K562 (cell line): ENCODE measurements at regions not wholly inside any gene's neighbourhood (a gene's known extent, or its start where the extent isn't known, plus 50 kb on each side); places are given as distances from the start of the nearest gene placed in this dataset.
"Not testable (repeated sequence)": the region's sequence is repeated elsewhere in the genome, so short reads cannot be mapped to it uniquely, and the experiment has no call there.

ENCODE experiments used
- ATAC-seq: fragments of 200-7000 bp; cut with Tn5 transposase; 3 replicates; pipeline ENCODE4 v1.9.1; 2020; ENCODE audit warnings: moderate library complexity
- BruUV-seq: library from RNA; stranded (reverse); fragments of 400-500 nt; replicated peaks from 2 replicates; lab custom pipeline; 2021; lab: Mats Ljungman, UMichigan
- CTCF ChIA-PET: fragments of 300-600 bp; formaldehyde crosslinking; extraction: SDS; loops from one replicate; lab custom pipeline; 2021; ENCODE audit warnings: low intra/inter-chr PET ratio; lab: Yijun Ruan, JAX
- POLR2A ChIA-PET: fragments of 300-600, 350-650 bp; sonication (Branson Sonifier 250); formaldehyde crosslinking; extraction: SDS; loops from one replicate; lab custom pipeline; 2021; ENCODE audit warnings: antibody characterized with exemption, inconsistent platforms; lab: Yijun Ruan, JAX
- DNase-seq, 4 experiments: peaks; one replicate each; pipeline versions ENCODE4 v3.0.0 to v3.0.0-alpha.2; 2011 to 2018; ENCODE audit warnings: low spot score in 3 of 4, mixed read lengths in 3 of 4; ENCODE audit errors: extremely low read depth in 1 of 4
- FAIRE-seq: peaks from 2 replicates; lab custom pipeline; 2011; peaks lifted over from hg19 to GRCh38; lab: Jason Lieb, UNC
- H2AFZ ChIP-seq: 2 replicates; pipeline ENCODE4 v1.6.0; 2011; ENCODE audit warnings: low read depth, low read length, control low read depth, inconsistent platforms
- H3K27ac ChIP-seq: fragments of 200-600 bp; 3 replicates; pipeline ENCODE4 v1.8.0; 2011; ENCODE audit warnings: low read depth, mild to moderate bottlenecking, control low read depth, inconsistent platforms, low read length, moderate library complexity, mixed read lengths; ENCODE audit errors: extremely low read depth
- H3K27me3 ChIP-seq, 2 experiments: fragments of 300-600 bp in 1 of 2; 2 replicates in 1 of 2; 3 replicates in 1 of 2; pipeline versions ENCODE4 v1.6.0 to v1.8.0; 2011; ENCODE audit warnings: inconsistent platforms in 2 of 2, low read length in 2 of 2, mild to moderate bottlenecking in 1 of 2, mixed read lengths in 1 of 2, moderate library complexity in 1 of 2; ENCODE audit not compliant: control insufficient read depth in 2 of 2, insufficient read depth in 2 of 2
- H3K36me3 ChIP-seq: fragments of 300-600 bp; 3 replicates; pipeline ENCODE4 v1.8.0; 2011; ENCODE audit warnings: mild to moderate bottlenecking, low read length, inconsistent platforms; ENCODE audit not compliant: control insufficient read depth, insufficient read depth
- H3K4me1 ChIP-seq, 2 experiments: fragments of 200-600 bp in 1 of 2; replicated peaks in 1 of 2; 2 replicates in 1 of 2; 3 replicates in 1 of 2; pipeline versions ENCODE4 v1.5.1 to v1.8.0; 2011; ENCODE audit warnings: inconsistent platforms in 2 of 2, low read length in 2 of 2, mild to moderate bottlenecking in 1 of 2, mixed read lengths in 1 of 2, moderate library complexity in 1 of 2; ENCODE audit not compliant: control insufficient read depth in 2 of 2, insufficient read depth in 2 of 2
- H3K4me2 ChIP-seq: 2 replicates; pipeline ENCODE4 v1.6.1; 2011; ENCODE audit warnings: low read length, control low read depth, inconsistent platforms, mixed read lengths; ENCODE audit not compliant: insufficient read depth
- H3K4me3 ChIP-seq: fragments of 200-600 bp; sonication (generic), shearing (Covaris generic); 2 replicates; pipeline ENCODE4 v1.5.1; 2016; ENCODE audit warnings: control low read depth, inconsistent platforms
- H3K79me2 ChIP-seq: fragments of 200-600 bp; 3 replicates; pipeline ENCODE4 v1.8.0; 2011; ENCODE audit warnings: low read length, inconsistent platforms; ENCODE audit not compliant: control insufficient read depth, insufficient read depth
- H3K9ac ChIP-seq, 2 experiments: 2 replicates each; pipeline versions ENCODE4 v1.6.0 to v1.6.1; 2011; ENCODE audit warnings: low read depth in 2 of 2, low read length in 2 of 2, control low read depth in 1 of 2, inconsistent platforms in 1 of 2, mild to moderate bottlenecking in 1 of 2, mixed read lengths in 1 of 2; ENCODE audit not compliant: insufficient read depth in 1 of 2
- H3K9me1 ChIP-seq: one replicate; pipeline ENCODE4 v1.6.0; 2011; ENCODE audit warnings: inconsistent platforms, mild to moderate bottlenecking, low read length, moderate library complexity; ENCODE audit not compliant: control insufficient read depth, insufficient read depth
- H3K9me3 ChIP-seq: replicated peaks from 2 replicates; pipeline ENCODE4 v1.5.1; 2011; ENCODE audit warnings: low read depth, low read length, inconsistent platforms; ENCODE audit not compliant: control insufficient read depth, insufficient read depth
- H4K20me1 ChIP-seq: replicated peaks from 2 replicates; pipeline ENCODE4 v1.6.1; 2011; ENCODE audit warnings: low read length, inconsistent platforms, mixed read lengths; ENCODE audit not compliant: control insufficient read depth, insufficient read depth
- HDGF ChIP-seq: fragments of 450-650 bp; IDR thresholded peaks from 2 replicates; pipeline ENCODE4 v1.6.1; 2016
- KAT2B ChIP-seq: IDR thresholded peaks from one replicate; pipeline ENCODE4 v1.6.1; 2012; ENCODE audit warnings: low read depth, mild to moderate bottlenecking, control low read depth, inconsistent platforms, low read length, moderate library complexity
- PRPF4 ChIP-seq: fragments of 200-400 bp; formaldehyde crosslinking; IDR thresholded peaks from one replicate; pipeline ENCODE4 v1.6.1; 2017; ENCODE audit warnings: low read length, low read depth, mild to moderate bottlenecking; ENCODE audit not compliant: insufficient read depth, poor library complexity, severe bottlenecking
- WGBS: fragments of 100-300 bp; shearing (Covaris generic); methylation state at CpG from one replicate; pipeline ENCODE4 v1.1.6; 2016; ENCODE audit warnings: low coverage, mixed read lengths; ENCODE audit not compliant: insufficient coverage; ENCODE audit errors: missing lambda C conversion rate; 5-methylcytosine and 5-hydroxymethylcytosine counted together
- in situ Hi-C: fragments of 300-500 bp; cut with MboI; formaldehyde crosslinking; loops from 4 replicates; pipeline ENCODE4 v1.15.0; 2018; ENCODE audit warnings: inconsistent platforms, mixed read lengths
- intact Hi-C: fragments of 100-400 bp; cut with micrococcal nuclease; formaldehyde crosslinking; loops from 2 replicates; pipeline ENCODE4 v1.14.2; 2022
- TF ChIP-seq, protein P1 (sequence below), 3 experiments: fragments of 200-800 bp in 1 of 3; fragments of 250-450 bp in 1 of 3; fragments of 450-650 bp in 1 of 3; sonication (Bioruptor Pico) in 1 of 3; sonication (Bioruptor generic) in 1 of 3; formaldehyde crosslinking in 1 of 3; IDR thresholded peaks; 2 replicates each; pipeline versions ENCODE4 v1.6.1 to v1.8.0; 2016 to 2022; ENCODE audit warnings: mild to moderate bottlenecking in 2 of 3, missing genetic modification characterization in 2 of 3, missing compliant biosample characterization in 1 of 3, moderate library complexity in 1 of 3

DNA sequence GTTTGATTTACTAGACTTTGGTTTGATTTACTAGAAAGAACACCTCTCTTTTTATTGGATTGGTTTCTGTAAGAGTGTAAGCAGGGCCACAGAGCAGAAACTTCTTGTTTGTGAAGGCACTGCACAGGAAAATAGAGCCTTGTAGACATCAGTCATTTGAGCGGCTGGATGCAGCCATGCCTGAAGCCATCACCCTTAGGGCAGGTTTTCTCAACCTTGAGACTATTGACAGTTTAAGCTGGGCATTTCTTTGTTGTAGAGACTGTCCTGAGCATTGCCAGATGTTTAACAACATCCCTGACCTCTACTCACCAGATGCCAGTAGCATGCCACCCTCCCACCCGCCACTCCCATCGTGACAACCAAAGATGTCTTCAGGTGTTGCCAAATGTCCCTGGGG is 130.2 kb upstream of the SULF2 start:
- no peak for ATAC-seq
- intact Hi-C loops: no loop called here
- CTCF ChIA-PET: no interaction called here

DNA sequence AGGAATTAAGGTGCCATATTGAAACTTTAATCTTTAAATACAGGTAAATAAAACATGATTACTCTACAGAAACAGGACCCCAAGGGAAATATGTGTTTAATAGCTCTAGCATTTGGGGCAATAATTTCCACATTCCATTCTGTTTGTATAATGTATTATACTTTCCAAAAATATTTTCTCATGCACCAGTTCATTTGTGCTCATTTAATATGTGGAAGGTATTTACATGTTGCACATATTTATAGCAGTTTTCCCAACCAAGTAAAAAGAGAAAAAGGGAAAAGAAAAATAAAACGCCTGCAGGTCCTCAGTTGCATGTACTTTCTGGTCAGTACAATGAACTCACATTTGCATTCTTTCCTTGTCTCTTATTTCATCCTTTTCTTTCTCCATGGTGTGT is 129.5 kb upstream of the SULF2 start:
- H3K9me1 ChIP-seq: no peaks in the 10 kb centered on the region
- intact Hi-C loops: no loop called here
- no peaks in the 10 kb centered on the region for H3K27me3 ChIP-seq
- ChIA-PET CTCF (no interaction called here), POLR2A (no interaction called here)
- DNase-seq (no peak), ATAC-seq (no peak), FAIRE-seq (no peak)
- H4K20me1 ChIP-seq: no peaks in the 10 kb centered on the region
- 0% methylated on average over 1 of the region's 1 CpG for WGBS
- H3K4me3 ChIP-seq: no peak overlapping the region
- no TSS peak for BruUV-seq
- H3K4me1 ChIP-seq: no peaks in the 10 kb centered on the region
- in situ Hi-C loops: no loop called here
- no peaks in the 10 kb centered on the region for H3K36me3 ChIP-seq
- H3K9ac ChIP-seq: no peak overlapping the region
- H3K9me3 ChIP-seq: no peaks in the 10 kb centered on the region
- H2AFZ ChIP-seq: no peak overlapping the region
- no peak overlapping the region for H3K27ac ChIP-seq
- no peak overlapping the region for H3K4me2 ChIP-seq
- H3K79me2 ChIP-seq: no peaks in the 10 kb centered on the region
- TF ChIP-seq, protein P1, sequence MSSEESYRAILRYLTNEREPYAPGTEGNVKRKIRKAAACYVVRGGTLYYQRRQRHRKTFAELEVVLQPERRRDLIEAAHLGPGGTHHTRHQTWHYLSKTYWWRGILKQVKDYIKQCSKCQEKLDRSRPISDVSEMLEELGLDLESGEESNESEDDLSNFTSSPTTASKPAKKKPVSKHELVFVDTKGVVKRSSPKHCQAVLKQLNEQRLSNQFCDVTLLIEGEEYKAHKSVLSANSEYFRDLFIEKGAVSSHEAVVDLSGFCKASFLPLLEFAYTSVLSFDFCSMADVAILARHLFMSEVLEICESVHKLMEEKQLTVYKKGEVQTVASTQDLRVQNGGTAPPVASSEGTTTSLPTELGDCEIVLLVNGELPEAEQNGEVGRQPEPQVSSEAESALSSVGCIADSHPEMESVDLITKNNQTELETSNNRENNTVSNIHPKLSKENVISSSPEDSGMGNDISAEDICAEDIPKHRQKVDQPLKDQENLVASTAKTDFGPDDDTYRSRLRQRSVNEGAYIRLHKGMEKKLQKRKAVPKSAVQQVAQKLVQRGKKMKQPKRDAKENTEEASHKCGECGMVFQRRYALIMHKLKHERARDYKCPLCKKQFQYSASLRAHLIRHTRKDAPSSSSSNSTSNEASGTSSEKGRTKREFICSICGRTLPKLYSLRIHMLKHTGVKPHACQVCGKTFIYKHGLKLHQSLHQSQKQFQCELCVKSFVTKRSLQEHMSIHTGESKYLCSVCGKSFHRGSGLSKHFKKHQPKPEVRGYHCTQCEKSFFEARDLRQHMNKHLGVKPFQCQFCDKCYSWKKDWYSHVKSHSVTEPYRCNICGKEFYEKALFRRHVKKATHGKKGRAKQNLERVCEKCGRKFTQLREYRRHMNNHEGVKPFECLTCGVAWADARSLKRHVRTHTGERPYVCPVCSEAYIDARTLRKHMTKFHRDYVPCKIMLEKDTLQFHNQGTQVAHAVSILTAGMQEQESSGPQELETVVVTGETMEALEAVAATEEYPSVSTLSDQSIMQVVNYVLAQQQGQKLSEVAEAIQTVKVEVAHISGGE (CRISPR knock-in tag; IDR thresholded peaks at IDR 0.05): peak in 1 of 3 experiments; percentile 0; a peak in 1 of 6 replicates
- TF ChIP-seq HDGF: no peak

More for the DNA sequence above, 130.2 kb upstream of the SULF2 start:
- POLR2A ChIA-PET: no interaction called here
- no peak overlapping the region for H3K9ac ChIP-seq
- no peaks in the 10 kb centered on the region for H3K9me1 ChIP-seq
- DNase-seq (no peak), FAIRE-seq (no peak)
- H3K9me3 ChIP-seq: no peaks in the 10 kb centered on the region
- H3K27me3 ChIP-seq: no peaks in the 10 kb centered on the region
- TF ChIP-seq KAT2B (no peak), PRPF4 (no peak)
- H2AFZ ChIP-seq: no peak overlapping the region
- H3K4me2 ChIP-seq: no peak overlapping the region
- BruUV-seq: no TSS peak
- H3K27ac ChIP-seq: no peak overlapping the region
- H4K20me1 ChIP-seq: no peaks in the 10 kb centered on the region
- H3K4me1 ChIP-seq: no peaks in the 10 kb centered on the region
- H3K79me2 ChIP-seq: no peaks in the 10 kb centered on the region
- WGBS: 0% methylated on average over 3 of the region's 3 CpGs
- no peak overlapping the region for H3K4me3 ChIP-seq
- in situ Hi-C loops: no loop called here
- no peaks in the 10 kb centered on the region for H3K36me3 ChIP-seq

DNA sequence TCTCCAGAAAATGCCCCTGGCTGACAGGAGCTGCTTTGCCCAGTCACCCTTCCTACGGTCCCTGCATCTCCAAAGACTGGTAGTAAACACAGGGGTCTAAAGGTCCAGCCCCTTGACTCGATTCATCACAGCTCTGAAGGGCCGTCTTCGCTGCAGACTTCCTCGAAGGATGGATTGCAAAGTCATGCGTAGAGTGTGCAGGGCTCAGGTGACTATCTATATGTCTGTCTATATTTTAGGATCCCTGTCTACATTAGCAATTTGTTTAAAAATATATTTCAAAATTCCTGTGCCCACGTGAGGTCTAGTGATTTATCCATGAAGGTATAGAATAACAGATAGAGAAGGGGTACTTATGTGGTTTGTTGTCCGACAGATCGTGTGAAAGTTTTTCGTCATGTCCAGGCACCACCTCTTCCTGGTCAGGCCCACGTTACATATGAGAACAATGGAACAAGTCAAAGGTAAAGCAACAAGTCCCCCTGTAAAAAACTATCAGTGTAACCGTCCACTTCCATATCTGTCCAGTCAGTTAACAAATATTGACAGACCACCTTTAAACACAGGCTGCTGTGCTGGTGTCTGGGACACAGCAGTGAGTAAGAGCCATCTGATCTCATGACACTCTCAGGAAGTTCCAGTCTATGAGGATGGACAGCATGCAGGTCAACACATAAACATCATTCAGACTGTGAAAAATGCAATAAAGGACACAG is 127.7 kb upstream of the SULF2 start:
- H3K4me1 ChIP-seq, H3K4me2 ChIP-seq, CTCF ChIA-PET, FAIRE-seq, H3K27me3 ChIP-seq, BruUV-seq, H4K20me1 ChIP-seq, H3K9me3 ChIP-seq, H3K36me3 ChIP-seq, H3K4me3 ChIP-seq, ATAC-seq, H2AFZ ChIP-seq, intact Hi-C loops, H3K9me1 ChIP-seq, H3K9ac ChIP-seq, H3K79me2 ChIP-seq, in situ Hi-C loops, DNase-seq, POLR2A ChIA-PET, H3K27ac ChIP-seq: not testable (repeated sequence)
- 0% methylated on average over 12 of the region's 12 CpGs for WGBS
